HuH-7.5 (cell line): ENCODE measurements at regions not wholly inside any gene's neighbourhood (a gene's known extent, or its start where the extent isn't known, plus 50 kb on each side); places are given as distances from the start of the nearest gene placed in this dataset.
A peak's percentile ranks its signal among the peaks of the same experiment; 100 is the strongest.
"Not testable (repeated sequence)": the region's sequence is repeated elsewhere in the genome, so short reads cannot be mapped to it uniquely, and the experiment has no call there.

Experiments
- DNase-seq: peaks from one replicate; pipeline ENCODE4 v3.0.0; 2011; ENCODE audit warnings: low spot score

- DNase-seq: not testable (repeated sequence)
Observed at GRCh38 chr5:96319981-96320739, 112.9 kb downstream of the PCSK1 start.

GRCh38 chr5:96318569-96319110 lies 114.4 kb downstream of the PCSK1 start:
- no peak for DNase-seq

- DNase-seq: no peak
Observed at GRCh38 chr5:96317945-96318344, 115.1 kb downstream of the PCSK1 start.

- DNase-seq: no peak
Observed at GRCh38 chr5:96316487-96316886, 116.6 kb downstream of the PCSK1 start.

GRCh38 chr5:96316017-96316416 lies 117.0 kb downstream of the PCSK1 start:
- DNase-seq: no peak

- DNase-seq: no peak
Observed at GRCh38 chr5:96315431-96315830, 117.6 kb downstream of the PCSK1 start.

GRCh38 chr5:96312383-96312782 lies 120.7 kb downstream of the PCSK1 start:
- no peak for DNase-seq

GRCh38 chr5:96307047-96307446 lies 126.0 kb downstream of the PCSK1 start:
- DNase-seq: not testable (repeated sequence)

- DNase-seq: no peak
Observed at GRCh38 chr5:96302174-96302738, 130.8 kb downstream of the PCSK1 start.

- DNase-seq: no peak
Observed at GRCh38 chr5:96300976-96301375, 132.1 kb downstream of the PCSK1 start.

GRCh38 chr5:96297867-96298266 lies 135.2 kb downstream of the PCSK1 start:
- DNase-seq: no peak

- no peak for DNase-seq
Observed at GRCh38 chr5:96297290-96297689, 135.8 kb downstream of the PCSK1 start.

- no peak for DNase-seq
Observed at GRCh38 chr5:96294884-96295202, 138.2 kb downstream of the PCSK1 start.

- no peak for DNase-seq
Observed at GRCh38 chr5:96293966-96294883, 138.8 kb downstream of the PCSK1 start.

- DNase-seq: no peak
Observed at GRCh38 chr5:96292582-96293247, 140.3 kb downstream of the PCSK1 start.

- not testable (repeated sequence) for DNase-seq
Observed at GRCh38 chr5:96289287-96289686, 143.8 kb downstream of the PCSK1 start.

GRCh38 chr5:96288845-96289185 lies 144.2 kb downstream of the PCSK1 start:
- peak; percentile 13 for DNase-seq

- no peak for DNase-seq
Observed at GRCh38 chr5:96288166-96288844, 144.7 kb downstream of the PCSK1 start.

- no peak for DNase-seq
Observed at GRCh38 chr5:96287136-96287535, 145.9 kb downstream of the PCSK1 start.

- DNase-seq: no peak
Observed at GRCh38 chr5:96285823-96286222, 147.2 kb downstream of the PCSK1 start.

GRCh38 chr5:96284727-96285389 lies 148.2 kb downstream of the PCSK1 start:
- no peak for DNase-seq
